ENCODE measurements at regions not wholly inside any gene's neighbourhood (a gene's known extent, or its start where the extent isn't known, plus 50 kb on each side); places are given as distances from the start of the nearest gene placed in this dataset.

GRCh38 chr3:139839659-139840058, 95.3 kb upstream of the CLSTN2 start:
- CTCF ChIA-PET, result no interaction called here
- POLR2A ChIA-PET, result no interaction called here
- WGBS (ENCODE audit: insufficient coverage), result 40% methylated on average over 1 of the region's 3 CpGs
- H4K20me1 ChIP-seq (ENCODE audit: control insufficient read depth, insufficient read depth, low read length, poor library complexity, severe bottlenecking), result no peaks in the 10 kb centered on the region
- H3K9ac ChIP-seq (ENCODE audit: low read length), result no peak overlapping the region
- no peaks in the 10 kb centered on the region for H3K4me1 ChIP-seq (ENCODE audit: control insufficient read depth in 2 of 2, insufficient read depth in 2 of 2, low read length in 2 of 2)
- H3K27me3 ChIP-seq (replicated peaks in 1 of 4; ENCODE audit: control extremely low read depth in 1 of 4, control insufficient read depth in 3 of 4, insufficient read depth in 4 of 4, low read length in 3 of 4), result no peaks in the 10 kb centered on the region
- intact Hi-C loops (cut with micrococcal nuclease), result no loop called here
- H3K4me3 ChIP-seq (ENCODE audit: control extremely low read depth in 1 of 5, extremely low read depth in 1 of 5, insufficient read depth in 1 of 5, low read depth in 2 of 5, low read length in 4 of 5), result no peak overlapping the region
- H3K4me1 Mint-ChIP-seq, result no peaks in the 10 kb centered on the region
- no peak for ATAC-seq (ENCODE audit: low read depth)
- no peak overlapping the region for H3K27ac ChIP-seq (ENCODE audit: low read length in 2 of 2)
- H3K9me3 ChIP-seq (ENCODE audit: control extremely low read depth in 1 of 3, control insufficient read depth in 2 of 3, insufficient read depth in 1 of 3, low read length in 2 of 3), result peaks cover 0 to 4% (median 0%) of the 10 kb centered on the region in 3 donors
- no peak overlapping the region for H3K27ac Mint-ChIP-seq
- no peaks in the 10 kb centered on the region for H3K9me3 Mint-ChIP-seq (ENCODE audit: insufficient read depth)
- H2AFZ ChIP-seq (ENCODE audit: insufficient read depth, low read depth, low read length, poor library complexity, severe bottlenecking), result no peak overlapping the region
- no peak for DNase-seq
- H3K4me2 ChIP-seq (replicated peaks; ENCODE audit: low read depth, low read length, poor library complexity, severe bottlenecking), result no peak overlapping the region
- no peak for TF ChIP-seq CTCF (IDR thresholded peaks at IDR 0.05)
- TF ChIP-seq EZH2 (IDR thresholded peaks at IDR 0.05; ENCODE audit: borderline replicate concordance, insufficient read depth, low read depth, low read length, poor library complexity, severe bottlenecking), result no peak
- H3K36me3 ChIP-seq (replicated peaks in 1 of 2; ENCODE audit: control extremely low read depth in 1 of 2, control insufficient read depth in 1 of 2, extremely low read depth in 1 of 2, insufficient read depth in 2 of 2, low read length in 1 of 2), result no peaks in the 10 kb centered on the region
- H3K4me3 Mint-ChIP-seq, result no peak overlapping the region
- no peaks in the 10 kb centered on the region for H3K27me3 Mint-ChIP-seq
- H3K79me2 ChIP-seq (ENCODE audit: control insufficient read depth, insufficient read depth, low read length), result no peaks in the 10 kb centered on the region

GRCh38 chr3:139839014-139839413, 96.0 kb upstream of the CLSTN2 start:
- intact Hi-C loops (cut with micrococcal nuclease), result no loop called here
- H3K27me3 Mint-ChIP-seq, result no peaks in the 10 kb centered on the region
- no peak overlapping the region for H3K27ac Mint-ChIP-seq
- DNase-seq (no peak), ATAC-seq (ENCODE audit: low read depth) (no peak)
- no peak overlapping the region for H3K27ac ChIP-seq (ENCODE audit: low read length in 2 of 2)
- ChIA-PET POLR2A (no interaction called here), CTCF (no interaction called here)
- TF ChIP-seq CTCF (IDR thresholded peaks at IDR 0.05), result no peak
- TF ChIP-seq EZH2 (IDR thresholded peaks at IDR 0.05; ENCODE audit: borderline replicate concordance, insufficient read depth, low read depth, low read length, poor library complexity, severe bottlenecking), result no peak
- no peak overlapping the region for H3K4me2 ChIP-seq (replicated peaks; ENCODE audit: low read depth, low read length, poor library complexity, severe bottlenecking)
- no peaks in the 10 kb centered on the region for H4K20me1 ChIP-seq (ENCODE audit: control insufficient read depth, insufficient read depth, low read length, poor library complexity, severe bottlenecking)
- H3K4me3 ChIP-seq (ENCODE audit: control extremely low read depth in 1 of 5, extremely low read depth in 1 of 5, insufficient read depth in 1 of 5, low read depth in 2 of 5, low read length in 4 of 5), result no peak overlapping the region
- H3K9me3 Mint-ChIP-seq (ENCODE audit: insufficient read depth), result no peaks in the 10 kb centered on the region
- H3K27me3 ChIP-seq (replicated peaks in 1 of 4; ENCODE audit: control extremely low read depth in 1 of 4, control insufficient read depth in 3 of 4, insufficient read depth in 4 of 4, low read length in 3 of 4), result no peaks in the 10 kb centered on the region
- no peak overlapping the region for H3K4me3 Mint-ChIP-seq
- peaks cover 0 to 4% (median 0%) of the 10 kb centered on the region in 3 donors for H3K9me3 ChIP-seq (ENCODE audit: control extremely low read depth in 1 of 3, control insufficient read depth in 2 of 3, insufficient read depth in 1 of 3, low read length in 2 of 3)
- 67% methylated on average over 1 of the region's 1 CpG for WGBS (ENCODE audit: insufficient coverage)
- no peaks in the 10 kb centered on the region for H3K4me1 ChIP-seq (ENCODE audit: control insufficient read depth in 2 of 2, insufficient read depth in 2 of 2, low read length in 2 of 2)
- H2AFZ ChIP-seq (ENCODE audit: insufficient read depth, low read depth, low read length, poor library complexity, severe bottlenecking), result no peak overlapping the region
- no peaks in the 10 kb centered on the region for H3K36me3 ChIP-seq (replicated peaks in 1 of 2; ENCODE audit: control extremely low read depth in 1 of 2, control insufficient read depth in 1 of 2, extremely low read depth in 1 of 2, insufficient read depth in 2 of 2, low read length in 1 of 2)
- no peak overlapping the region for H3K9ac ChIP-seq (ENCODE audit: low read length)
- H3K4me1 Mint-ChIP-seq, result no peaks in the 10 kb centered on the region
- no peaks in the 10 kb centered on the region for H3K79me2 ChIP-seq (ENCODE audit: control insufficient read depth, insufficient read depth, low read length)
